ENCODE measurements at regions not wholly inside any gene's neighbourhood (a gene's known extent, or its start where the extent isn't known, plus 50 kb on each side); places are given as distances from the start of the nearest gene placed in this dataset.

DNA sequence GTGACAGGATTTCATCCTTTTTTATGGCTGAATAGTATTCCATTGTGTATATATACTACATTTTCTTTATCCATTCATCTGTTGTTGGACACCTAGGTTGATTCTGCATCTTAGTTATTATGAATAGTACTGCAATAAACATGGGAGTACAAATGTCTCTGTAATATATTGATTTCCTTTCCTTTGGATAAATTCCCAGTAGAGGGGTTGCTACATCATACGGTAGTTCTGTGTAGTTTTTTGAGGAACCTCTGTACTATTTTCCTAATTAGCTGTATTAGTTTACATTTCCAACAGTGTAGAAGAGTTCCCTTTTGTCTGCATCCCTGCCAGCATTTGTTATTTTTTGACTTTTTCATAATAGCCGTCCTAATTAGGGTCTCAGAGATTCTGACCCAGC is 201.3 kb downstream of the GIPC2 start:
- Mint-ChIP-seq H3K9me3 (peaks cover 4% of the 10 kb centered on the region), H3K27ac (no peak overlapping the region), H3K36me3 (ENCODE audit: low read depth) (no peaks in the 10 kb centered on the region), H3K27me3 (no peaks in the 10 kb centered on the region), H3K4me1 (no peaks in the 10 kb centered on the region), H3K4me3 (no peak overlapping the region)
- DNase-seq = no peak
- intact Hi-C loops (cut with micrococcal nuclease) = no loop called here
- no peak for TF ChIP-seq CTCF (IDR thresholded peaks at IDR 0.05)
- ChIA-PET POLR2A (no interaction called here), CTCF (no interaction called here)
- ATAC-seq (ENCODE audit: low read depth) = no peak

- DNase-seq (no peak), ATAC-seq (ENCODE audit: low read depth) (no peak)
- Mint-ChIP-seq H3K4me3 (no peak overlapping the region), H3K36me3 (ENCODE audit: low read depth) (no peaks in the 10 kb centered on the region), H3K9me3 (peaks cover 4% of the 10 kb centered on the region), H3K27ac (no peak overlapping the region), H3K4me1 (no peaks in the 10 kb centered on the region), H3K27me3 (no peaks in the 10 kb centered on the region)
- ChIA-PET CTCF (no interaction called here), POLR2A (no interaction called here)
- TF ChIP-seq CTCF (IDR thresholded peaks at IDR 0.05) = no peak
- intact Hi-C loops (cut with micrococcal nuclease) = no loop called here
These were observed 204.4 kb downstream of the GIPC2 start for GRCh38 chr1:78250201-78250600.

DNA sequence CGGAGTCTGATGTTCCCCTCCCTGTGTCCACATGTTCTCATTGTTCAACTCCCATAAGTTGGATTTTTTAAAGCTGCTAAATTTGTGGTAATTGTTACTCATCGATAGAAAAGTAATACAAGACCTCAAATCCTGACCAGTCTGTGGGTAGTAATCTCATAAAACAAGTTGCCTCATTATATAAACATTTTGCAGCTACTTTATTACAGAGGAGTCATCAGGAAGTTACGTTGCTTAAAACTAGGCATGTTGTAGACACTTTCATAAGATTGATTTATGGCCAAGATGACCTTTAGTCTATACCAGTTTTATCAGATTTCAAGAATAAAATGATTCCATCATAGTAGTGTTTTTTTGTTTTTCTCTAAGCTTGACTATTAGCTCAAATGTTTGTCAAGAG is 208.8 kb downstream of the GIPC2 start:
- H3K4me3 Mint-ChIP-seq = no peak overlapping the region
- peaks cover 4% of the 10 kb centered on the region for H3K27me3 Mint-ChIP-seq
- POLR2A ChIA-PET = no interaction called here
- DNase-seq (no peak), ATAC-seq (ENCODE audit: low read depth) (no peak)
- CTCF ChIA-PET = no interaction called here
- no peaks in the 10 kb centered on the region for H3K9me3 Mint-ChIP-seq
- intact Hi-C loops (cut with micrococcal nuclease) = no loop called here
- H3K4me1 Mint-ChIP-seq = no peaks in the 10 kb centered on the region
- H3K36me3 Mint-ChIP-seq (ENCODE audit: low read depth) = no peaks in the 10 kb centered on the region
- H3K27ac Mint-ChIP-seq = no peak overlapping the region
- TF ChIP-seq CTCF (IDR thresholded peaks at IDR 0.05) = no peak

DNA sequence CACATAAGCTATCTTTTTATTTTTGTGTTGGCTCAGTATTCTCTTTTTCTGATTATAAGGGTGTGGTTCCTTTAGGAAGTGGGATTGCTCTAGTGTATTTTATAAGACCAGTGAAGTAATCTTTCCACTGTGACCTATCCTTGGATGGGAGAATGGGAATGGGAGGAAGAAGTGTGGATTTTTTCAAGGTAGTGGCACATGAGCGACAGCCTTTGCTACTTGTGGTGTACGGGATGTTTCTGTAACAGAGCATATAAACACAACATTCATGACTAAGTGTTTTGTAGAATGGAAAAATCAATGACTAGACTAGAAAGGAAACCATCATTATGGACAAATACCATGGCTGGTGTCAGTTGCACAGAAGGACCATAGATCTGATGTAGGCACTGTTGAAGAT is 209.6 kb downstream of the GIPC2 start:
- TF ChIP-seq CTCF (IDR thresholded peaks at IDR 0.05) = no peak
- H3K27me3 Mint-ChIP-seq = peaks cover 4% of the 10 kb centered on the region
- no peak overlapping the region for H3K4me3 Mint-ChIP-seq
- H3K27ac Mint-ChIP-seq = no peak overlapping the region
- H3K9me3 Mint-ChIP-seq = no peaks in the 10 kb centered on the region
- ATAC-seq (ENCODE audit: low read depth) = no peak
- H3K4me1 Mint-ChIP-seq = no peaks in the 10 kb centered on the region
- no peak for DNase-seq
- intact Hi-C loops (cut with micrococcal nuclease) = no loop called here
- no peaks in the 10 kb centered on the region for H3K36me3 Mint-ChIP-seq (ENCODE audit: low read depth)
- POLR2A ChIA-PET = no interaction called here
- CTCF ChIA-PET = no interaction called here

DNA sequence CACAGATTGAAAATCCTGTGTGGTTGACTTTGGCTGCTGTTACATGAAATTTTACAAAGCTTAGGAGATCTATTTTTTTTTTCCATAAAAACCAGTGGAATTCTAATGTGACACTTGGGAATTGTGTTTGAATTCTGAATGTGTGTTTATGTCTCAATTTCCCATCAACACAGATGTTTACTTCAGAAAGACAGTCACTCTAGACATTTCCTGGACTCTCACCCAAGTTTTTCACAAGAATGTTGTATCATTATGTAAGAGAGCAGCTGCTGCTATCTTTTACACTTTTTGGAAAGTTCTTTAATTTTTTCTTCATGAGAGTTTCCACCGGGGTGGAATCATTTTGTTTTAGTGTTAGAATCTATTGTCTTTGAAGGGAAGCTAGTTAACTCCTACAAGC is 210.1 kb downstream of the GIPC2 start:
- Mint-ChIP-seq H3K9me3 (no peaks in the 10 kb centered on the region), H3K4me3 (no peak overlapping the region), H3K4me1 (no peaks in the 10 kb centered on the region), H3K27me3 (peaks cover 4% of the 10 kb centered on the region), H3K27ac (no peak overlapping the region), H3K36me3 (ENCODE audit: low read depth) (no peaks in the 10 kb centered on the region)
- ATAC-seq (ENCODE audit: low read depth) (no peak), DNase-seq (no peak)
- ChIA-PET POLR2A (no interaction called here), CTCF (no interaction called here)
- intact Hi-C loops (cut with micrococcal nuclease) = no loop called here
- no peak for TF ChIP-seq CTCF (IDR thresholded peaks at IDR 0.05)
